Kidney epithelial cell (primary cell): ENCODE measurements at regions not wholly inside any gene's neighbourhood (a gene's known extent, or its start where the extent isn't known, plus 50 kb on each side); places are given as distances from the start of the nearest gene placed in this dataset.

Experiments used
- DNase-seq: peaks from one replicate; pipeline ENCODE4 v3.0.0-alpha.2; 2010; ENCODE audit warnings: low read depth
- H3K27me3 ChIP-seq: 2 replicates; pipeline ENCODE4 v1.6.0; 2011; ENCODE audit warnings: low read length; ENCODE audit not compliant: control insufficient read depth, insufficient read depth
- H3K36me3 ChIP-seq: 2 replicates; pipeline ENCODE4 v1.5.1; 2011; ENCODE audit warnings: low read length; ENCODE audit not compliant: control insufficient read depth, insufficient read depth
- H3K4me3 ChIP-seq: 2 replicates; pipeline ENCODE4 v1.5.1; 2011; ENCODE audit warnings: low read depth, mild to moderate bottlenecking, control low read depth, low read length
- CTCF ChIP-seq: IDR thresholded peaks from 2 replicates; pipeline ENCODE4 v1.5.1; 2011; ENCODE audit warnings: mild to moderate bottlenecking, moderate library complexity, low read length, control low read depth, inconsistent platforms; ENCODE audit not compliant: insufficient read depth, poor library complexity, severe bottlenecking

GRCh38 chr10:29214551-29214950, 74.3 kb upstream of the LYZL1 start:
- Histone ChIP-seq H3K27me3 (no peaks in the 10 kb centered on the region), H3K36me3 (no peaks in the 10 kb centered on the region), H3K4me3 (no peak overlapping the region)
- TF ChIP-seq CTCF = no peak
- no peak for DNase-seq

- no peak overlapping the region for H3K4me3 ChIP-seq
- H3K27me3 ChIP-seq = no peaks in the 10 kb centered on the region
- DNase-seq = no peak
- no peak for TF ChIP-seq CTCF
- H3K36me3 ChIP-seq = no peaks in the 10 kb centered on the region
These were observed 71.6 kb upstream of the LYZL1 start for GRCh38 chr10:29217292-29217738.

- H3K27me3 ChIP-seq = no peaks in the 10 kb centered on the region
- H3K4me3 ChIP-seq = no peak overlapping the region
- no peaks in the 10 kb centered on the region for H3K36me3 ChIP-seq
- no peak for TF ChIP-seq CTCF
- DNase-seq = no peak
These were observed 65.5 kb upstream of the LYZL1 start for GRCh38 chr10:29223326-29223725.

GRCh38 chr10:29224631-29225030, 64.2 kb upstream of the LYZL1 start:
- TF ChIP-seq CTCF = no peak
- Histone ChIP-seq H3K4me3 (no peak overlapping the region), H3K36me3 (no peaks in the 10 kb centered on the region), H3K27me3 (no peaks in the 10 kb centered on the region)
- DNase-seq = no peak

- H3K27me3 ChIP-seq = no peaks in the 10 kb centered on the region
- no peaks in the 10 kb centered on the region for H3K36me3 ChIP-seq
- no peak for TF ChIP-seq CTCF
- DNase-seq = no peak
- no peak overlapping the region for H3K4me3 ChIP-seq
These were observed 61.7 kb upstream of the LYZL1 start for GRCh38 chr10:29227201-29227600.

- no peak for TF ChIP-seq CTCF
- no peaks in the 10 kb centered on the region for H3K27me3 ChIP-seq
- no peak for DNase-seq
- no peak overlapping the region for H3K4me3 ChIP-seq
- H3K36me3 ChIP-seq = no peaks in the 10 kb centered on the region
These were observed 60.3 kb upstream of the LYZL1 start for GRCh38 chr10:29228562-29228961.
